ENCODE measurements at regions not wholly inside any gene's neighbourhood (a gene's known extent, or its start where the extent isn't known, plus 50 kb on each side); places are given as distances from the start of the nearest gene placed in this dataset.

- TF ChIP-seq CTCF (IDR thresholded peaks at IDR 0.05) (no peak), POLR2A (IDR thresholded peaks at IDR 0.05) (no peak)
Observed at GRCh38 chr6:14365393-14365792, 247.8 kb downstream of the CD83 start.

Data from sigmoid colon (tissue), 3 donors.